MM.1S (cell line): ENCODE measurements at regions not wholly inside any gene's neighbourhood (a gene's known extent, or its start where the extent isn't known, plus 50 kb on each side); places are given as distances from the start of the nearest gene placed in this dataset.

ENCODE experiments used
- CTCF ChIP-seq: fragments of 300-600 bp; sonication (generic); IDR thresholded peaks from 2 replicates; pipeline ENCODE4 v1.5.1; 2016; ENCODE audit warnings: antibody characterized with exemption, low read length, mixed read lengths
- EZH2 ChIP-seq: fragments of 300-600 bp; sonication (generic); optimal IDR thresholded peaks from 2 replicates; pipeline ENCODE3; 2017; ENCODE audit warnings: low read depth, mild to moderate bottlenecking, antibody characterized with exemption, low read length, mixed read lengths

DNA sequence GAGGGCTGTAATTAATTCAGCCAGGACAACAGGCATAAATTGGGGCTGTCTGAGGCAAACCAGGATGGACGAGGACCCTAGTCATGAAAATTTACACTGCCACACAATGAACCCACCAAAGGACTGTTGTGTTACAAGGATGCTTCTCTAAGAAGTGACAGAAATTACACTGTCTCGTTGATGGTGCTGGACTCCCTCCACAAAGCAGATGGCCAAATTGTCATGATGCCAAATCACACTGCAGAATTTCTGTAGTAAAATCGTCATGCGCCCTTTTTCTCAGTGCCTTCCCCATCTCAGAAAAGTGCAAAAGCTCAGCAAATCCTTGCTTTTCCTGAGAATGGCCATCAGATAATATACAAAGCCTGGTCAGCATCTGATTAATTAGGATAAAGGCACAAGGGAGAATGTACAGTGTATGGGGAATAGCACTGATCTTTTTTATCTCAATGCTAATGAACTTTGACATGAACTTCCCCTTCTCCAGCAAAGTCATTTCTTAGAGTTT lies 545.8 kb downstream of the CSNK1G3 start:
- no peak for TF ChIP-seq CTCF
- TF ChIP-seq EZH2: no peak
